SU-DHL-6 (cell line): ENCODE measurements at regions not wholly inside any gene's neighbourhood (a gene's known extent, or its start where the extent isn't known, plus 50 kb on each side); places are given as distances from the start of the nearest gene placed in this dataset.

Source experiments
- H2AFZ ChIP-seq: fragments of 200-600 bp; sonication (generic); 2 replicates; pipeline ENCODE4 v1.6.1; 2014; ENCODE audit warnings: low read depth, mild to moderate bottlenecking, moderate library complexity, mixed read lengths, antibody characterized with exemption, low read length; ENCODE audit not compliant: severe bottlenecking
- H3F3A ChIP-seq: fragments of 200-600 bp; shearing (Covaris generic); 2 replicates; pipeline ENCODE4 v1.6.0; 2016; ENCODE audit warnings: antibody characterized with exemption, mild to moderate bottlenecking; ENCODE audit not compliant: insufficient read depth
- H3K27ac ChIP-seq: fragments of 200-600 bp; sonication (generic); 2 replicates; pipeline ENCODE4 v1.5.1; 2016; ENCODE audit warnings: low read depth, mild to moderate bottlenecking, low read length, moderate library complexity, mixed read lengths
- H3K27me3 ChIP-seq: fragments of 200-600 bp; sonication (generic), shearing (Covaris generic); 2 replicates; pipeline ENCODE4 v1.6.0; 2014; ENCODE audit warnings: mild to moderate bottlenecking, low read length
- H3K36me3 ChIP-seq: fragments of 200-600 bp; sonication (generic); 2 replicates; pipeline ENCODE4 v1.6.1; 2014; ENCODE audit warnings: mild to moderate bottlenecking, low read length, mixed read lengths
- H3K4me2 ChIP-seq: fragments of 300-600, 200-600 bp; shearing (Covaris generic), sonication (generic); 2 replicates; pipeline ENCODE4 v1.6.0; 2014; ENCODE audit warnings: low read length, low read depth, mild to moderate bottlenecking; ENCODE audit not compliant: poor library complexity, severe bottlenecking
- H3K4me3 ChIP-seq: fragments of 200-600 bp; sonication (generic); 2 replicates; pipeline ENCODE4 v1.5.1; 2014; ENCODE audit warnings: antibody characterized with exemption, low read length, mild to moderate bottlenecking, mixed read lengths; ENCODE audit not compliant: insufficient read depth, poor library complexity, severe bottlenecking
- H3K79me2 ChIP-seq: fragments of 200-600 bp; sonication (generic); 2 replicates; pipeline ENCODE4 v1.6.1; 2014; ENCODE audit warnings: mild to moderate bottlenecking, low read length, moderate library complexity; ENCODE audit not compliant: insufficient read depth
- H3K9ac ChIP-seq: fragments of 200-600 bp; sonication (generic); 2 replicates; pipeline ENCODE4 v1.7.0; 2014; ENCODE audit warnings: mild to moderate bottlenecking, low read length
- H3K9me2 ChIP-seq: fragments of 200-600 bp; sonication (generic); replicated peaks from 2 replicates; pipeline ENCODE4 v1.6.1; 2014; ENCODE audit warnings: low read length; ENCODE audit not compliant: insufficient read depth
- H3K9me3 ChIP-seq: fragments of 200-600 bp; sonication (generic); 2 replicates; pipeline ENCODE4 v1.6.1; 2014; ENCODE audit warnings: low read length, mixed read lengths; ENCODE audit not compliant: insufficient read depth
- H4K20me1 ChIP-seq: fragments of 200-600 bp; sonication (generic); 2 replicates; pipeline ENCODE4 v1.6.1; 2014; ENCODE audit warnings: low read depth, mild to moderate bottlenecking, antibody characterized with exemption, low read length, moderate library complexity, mixed read lengths
- EZH2phosphoT487 ChIP-seq: fragments of 200-600 bp; sonication (generic), shearing (Covaris generic); conservative IDR thresholded peaks from 2 replicates; pipeline ENCODE4 v1.6.1; 2018; ENCODE audit warnings: mild to moderate bottlenecking, antibody characterized with exemption, low read length, moderate library complexity, mixed read lengths
- TF ChIP-seq, protein P1 (sequence below): fragments of 200-600 bp; sonication (generic); IDR thresholded peaks from one replicate; pipeline ENCODE4 v1.5.1; 2017; ENCODE audit warnings: antibody characterized with exemption, mild to moderate bottlenecking, low read length, moderate library complexity; ENCODE audit not compliant: insufficient read depth, poor library complexity, severe bottlenecking

DNA sequence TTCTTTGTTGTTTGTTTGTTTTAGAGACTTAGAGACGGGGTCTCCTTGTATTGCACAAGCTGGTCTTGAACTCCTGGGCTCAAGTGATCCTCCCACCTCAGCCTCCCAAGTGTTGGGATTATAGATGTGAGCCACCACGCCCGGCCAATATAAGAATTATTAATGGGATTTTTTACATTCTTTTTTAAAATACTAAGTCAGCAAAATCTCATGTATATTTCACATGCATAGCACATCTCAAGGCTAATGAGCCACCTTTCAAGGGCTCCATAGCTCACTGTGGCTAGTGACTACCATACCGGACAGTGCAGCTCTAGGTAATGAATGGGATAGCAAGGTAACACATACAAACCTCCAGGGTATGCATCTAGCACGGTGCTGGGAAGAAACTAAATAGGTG is 361.4 kb downstream of the SAMD5 start:
- Histone ChIP-seq H3K27ac (no peak overlapping the region), H3K9me2 (no peaks in the 10 kb centered on the region), H2AFZ (no peak overlapping the region), H3F3A (no peaks in the 10 kb centered on the region), H3K9ac (no peak overlapping the region), H3K9me3 (no peaks in the 10 kb centered on the region), H3K4me2 (no peak overlapping the region), H3K36me3 (no peaks in the 10 kb centered on the region), H4K20me1 (no peaks in the 10 kb centered on the region), H3K79me2 (no peaks in the 10 kb centered on the region), H3K27me3 (no peaks in the 10 kb centered on the region), H3K4me3 (no peak overlapping the region)
- TF ChIP-seq, protein P1, sequence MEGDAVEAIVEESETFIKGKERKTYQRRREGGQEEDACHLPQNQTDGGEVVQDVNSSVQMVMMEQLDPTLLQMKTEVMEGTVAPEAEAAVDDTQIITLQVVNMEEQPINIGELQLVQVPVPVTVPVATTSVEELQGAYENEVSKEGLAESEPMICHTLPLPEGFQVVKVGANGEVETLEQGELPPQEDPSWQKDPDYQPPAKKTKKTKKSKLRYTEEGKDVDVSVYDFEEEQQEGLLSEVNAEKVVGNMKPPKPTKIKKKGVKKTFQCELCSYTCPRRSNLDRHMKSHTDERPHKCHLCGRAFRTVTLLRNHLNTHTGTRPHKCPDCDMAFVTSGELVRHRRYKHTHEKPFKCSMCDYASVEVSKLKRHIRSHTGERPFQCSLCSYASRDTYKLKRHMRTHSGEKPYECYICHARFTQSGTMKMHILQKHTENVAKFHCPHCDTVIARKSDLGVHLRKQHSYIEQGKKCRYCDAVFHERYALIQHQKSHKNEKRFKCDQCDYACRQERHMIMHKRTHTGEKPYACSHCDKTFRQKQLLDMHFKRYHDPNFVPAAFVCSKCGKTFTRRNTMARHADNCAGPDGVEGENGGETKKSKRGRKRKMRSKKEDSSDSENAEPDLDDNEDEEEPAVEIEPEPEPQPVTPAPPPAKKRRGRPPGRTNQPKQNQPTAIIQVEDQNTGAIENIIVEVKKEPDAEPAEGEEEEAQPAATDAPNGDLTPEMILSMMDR, result no peak
- TF ChIP-seq EZH2phosphoT487, result no peak

DNA sequence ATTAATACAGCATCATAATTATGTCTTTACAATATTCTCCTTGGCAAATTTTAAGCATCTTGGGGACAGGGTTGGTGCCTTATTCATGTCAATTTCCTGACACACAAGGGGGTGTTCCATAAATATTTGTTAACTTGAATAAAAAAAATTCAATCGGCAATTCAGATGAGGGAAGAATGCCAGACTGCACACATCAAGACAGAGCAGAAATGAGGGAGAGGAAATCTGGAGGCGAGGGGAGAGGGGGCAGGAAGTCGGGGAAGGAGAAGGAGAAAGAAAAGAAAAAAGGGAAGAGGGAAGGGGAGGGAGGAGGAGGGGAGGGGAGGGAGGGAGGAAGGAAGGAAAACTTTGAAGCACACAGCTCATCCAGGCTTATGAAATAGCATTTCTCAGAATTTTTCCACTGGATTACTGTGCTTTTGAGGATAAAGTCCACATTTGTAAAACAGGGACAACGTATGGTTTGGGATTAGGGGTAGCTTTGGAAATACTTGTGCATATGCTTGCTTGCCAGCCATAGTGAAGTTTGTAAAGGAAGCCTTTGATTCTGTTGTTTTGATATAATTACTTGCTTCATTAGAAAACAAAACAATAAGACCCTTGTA is 362.1 kb downstream of the SAMD5 start:
- H3K27me3 ChIP-seq, result no peaks in the 10 kb centered on the region
- H4K20me1 ChIP-seq, result no peaks in the 10 kb centered on the region
- H3K9me2 ChIP-seq, result no peaks in the 10 kb centered on the region
- no peak overlapping the region for H3K4me2 ChIP-seq
- H3K36me3 ChIP-seq, result no peaks in the 10 kb centered on the region
- TF ChIP-seq EZH2phosphoT487, result no peak
- TF ChIP-seq, protein P1, result no peak
- H2AFZ ChIP-seq, result no peak overlapping the region
- H3F3A ChIP-seq, result no peaks in the 10 kb centered on the region
- H3K4me3 ChIP-seq, result no peak overlapping the region
- no peak overlapping the region for H3K9ac ChIP-seq
- no peaks in the 10 kb centered on the region for H3K9me3 ChIP-seq
- H3K79me2 ChIP-seq, result no peaks in the 10 kb centered on the region
- no peak overlapping the region for H3K27ac ChIP-seq

DNA sequence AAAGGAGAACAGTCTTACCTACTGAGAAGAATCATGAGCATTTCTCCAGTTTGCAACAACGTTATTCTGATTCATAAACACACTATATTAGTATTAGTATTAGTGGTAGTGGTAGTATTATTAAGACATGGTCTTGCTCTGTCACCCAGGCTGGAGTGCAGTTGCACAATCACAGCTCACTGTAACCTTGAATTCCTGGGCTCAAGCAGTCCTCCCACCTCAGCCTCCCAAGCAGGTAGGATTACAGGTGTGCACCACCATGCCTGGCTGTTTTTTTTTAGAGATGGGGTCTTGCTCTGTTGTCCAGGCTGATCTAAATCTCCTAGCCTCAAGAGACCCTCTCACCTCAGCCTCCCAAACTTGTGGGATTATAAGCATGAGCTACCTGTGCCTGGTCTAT is 363.5 kb downstream of the SAMD5 start:
- H3K27ac ChIP-seq, result no peak overlapping the region
- no peak overlapping the region for H3K4me2 ChIP-seq
- H3K79me2 ChIP-seq, result no peaks in the 10 kb centered on the region
- H3K9me3 ChIP-seq, result no peaks in the 10 kb centered on the region
- H3K9ac ChIP-seq, result no peak overlapping the region
- no peaks in the 10 kb centered on the region for H4K20me1 ChIP-seq
- TF ChIP-seq, protein P1, result no peak
- no peak for TF ChIP-seq EZH2phosphoT487
- H3F3A ChIP-seq, result no peaks in the 10 kb centered on the region
- H3K36me3 ChIP-seq, result no peaks in the 10 kb centered on the region
- no peak overlapping the region for H3K4me3 ChIP-seq
- H2AFZ ChIP-seq, result no peak overlapping the region
- H3K9me2 ChIP-seq, result no peaks in the 10 kb centered on the region
- no peaks in the 10 kb centered on the region for H3K27me3 ChIP-seq
